Panc1 (cell line): ENCODE measurements at regions not wholly inside any gene's neighbourhood (a gene's known extent, or its start where the extent isn't known, plus 50 kb on each side); places are given as distances from the start of the nearest gene placed in this dataset.
A peak's percentile ranks its signal among the peaks of the same experiment; 100 is the strongest.
"Not testable (repeated sequence)": the region's sequence is repeated elsewhere in the genome, so short reads cannot be mapped to it uniquely, and the experiment has no call there.

ENCODE experiments used
- ATAC-seq: fragments of 200-7000 bp; cut with Tn5 transposase; 2 replicates; pipeline ENCODE4 v1.9.1; 2020; ENCODE audit warnings: mild to moderate bottlenecking, moderate library complexity
- BruUV-seq: library from RNA; stranded (reverse); fragments of 400-500 nt; replicated peaks from 2 replicates; lab custom pipeline; 2021; lab: Mats Ljungman, UMichigan
- CTCF ChIA-PET: fragments of 300-600 bp; sonication (Branson Sonifier 250); formaldehyde crosslinking; loops from one replicate; lab custom pipeline; 2022; ENCODE audit warnings: antibody characterized with exemption; lab: Charles Lee
- POLR2A ChIA-PET: fragments of 300-600 bp; sonication (Branson Sonifier 250); formaldehyde crosslinking; loops from one replicate; lab custom pipeline; 2022; ENCODE audit warnings: antibody characterized with exemption; lab: Charles Lee
- DNase-seq: peaks from one replicate; pipeline ENCODE4 v3.0.0-alpha.2; 2010; ENCODE audit warnings: low read depth, low spot score
- H3K27ac ChIP-seq: 2 replicates; pipeline ENCODE4 v1.5.1; 2011; ENCODE audit warnings: mild to moderate bottlenecking, low read length, inconsistent platforms
- H3K27me3 ChIP-seq: fragments of 200-500 bp; sonication (Bioruptor generic); 2 replicates; pipeline ENCODE4 v1.6.0; 2014; ENCODE audit warnings: low read length, inconsistent platforms; ENCODE audit not compliant: control insufficient read depth, insufficient read depth
- H3K36me3 ChIP-seq: fragments of 200-500 bp; sonication (Bioruptor generic); 2 replicates; pipeline ENCODE4 v1.5.1; 2014; ENCODE audit warnings: inconsistent platforms, mild to moderate bottlenecking, low read length, moderate library complexity; ENCODE audit not compliant: control insufficient read depth, insufficient read depth
- H3K4me1 ChIP-seq: 2 replicates; pipeline ENCODE4 v1.5.1; 2011; ENCODE audit warnings: inconsistent platforms, mild to moderate bottlenecking, low read length, moderate library complexity; ENCODE audit not compliant: control insufficient read depth, insufficient read depth
- H3K4me3 ChIP-seq, 2 experiments: 2 replicates each; pipeline ENCODE4 v1.5.1; 2011 to 2012; ENCODE audit warnings: low read depth in 2 of 2, low read length in 2 of 2, mild to moderate bottlenecking in 2 of 2, inconsistent platforms in 1 of 2, moderate library complexity in 1 of 2
- H3K9me3 ChIP-seq: fragments of 200-500 bp; sonication (Bioruptor generic); 2 replicates; pipeline ENCODE4 v1.5.1; 2014; ENCODE audit warnings: low read depth, mild to moderate bottlenecking, inconsistent platforms, low read length, moderate library complexity; ENCODE audit not compliant: control insufficient read depth, insufficient read depth
- POLR2AphosphoS5 ChIP-seq: IDR thresholded peaks from 2 replicates; pipeline ENCODE4 v1.6.1; 2012; ENCODE audit warnings: mild to moderate bottlenecking, low read depth, low read length, moderate library complexity
- SIN3A ChIP-seq: IDR thresholded peaks from 2 replicates; pipeline ENCODE4 v1.6.1; 2012; ENCODE audit warnings: low read depth, mild to moderate bottlenecking, low read length, moderate library complexity, borderline replicate concordance; ENCODE audit not compliant: insufficient read depth
- TCF7L2 ChIP-seq: IDR thresholded peaks from 2 replicates; pipeline ENCODE4 v1.6.1; 2011; ENCODE audit warnings: mild to moderate bottlenecking, low read depth, low read length, inconsistent platforms
- in situ Hi-C: cut with HindIII; loops from 2 replicates; pipeline ENCODE4 v1.10.0; 2016; ENCODE audit warnings: low sequenced_read_pairs, low pct_unique_long_range_greater_than_20kb
- intact Hi-C: fragments of 100-400 bp; cut with micrococcal nuclease; formaldehyde crosslinking; loops from one replicate; pipeline ENCODE4 v1.10.0; 2022; ENCODE audit not compliant: unreplicated experiment
- TF ChIP-seq, protein P1 (sequence below), 2 experiments: IDR thresholded peaks; 2 replicates each; pipeline ENCODE4 v1.6.1; 2011 to 2012; ENCODE audit warnings: low read depth in 2 of 2, control low read depth in 1 of 2, low read length in 1 of 2, mild to moderate bottlenecking in 1 of 2, moderate library complexity in 1 of 2; ENCODE audit not compliant: insufficient read depth in 1 of 2
- TF ChIP-seq, protein P2 (sequence below): fragments of 450-650 bp; IDR thresholded peaks from 2 replicates; pipeline ENCODE4 v1.5.1; 2017; ENCODE audit warnings: mild to moderate bottlenecking

DNA sequence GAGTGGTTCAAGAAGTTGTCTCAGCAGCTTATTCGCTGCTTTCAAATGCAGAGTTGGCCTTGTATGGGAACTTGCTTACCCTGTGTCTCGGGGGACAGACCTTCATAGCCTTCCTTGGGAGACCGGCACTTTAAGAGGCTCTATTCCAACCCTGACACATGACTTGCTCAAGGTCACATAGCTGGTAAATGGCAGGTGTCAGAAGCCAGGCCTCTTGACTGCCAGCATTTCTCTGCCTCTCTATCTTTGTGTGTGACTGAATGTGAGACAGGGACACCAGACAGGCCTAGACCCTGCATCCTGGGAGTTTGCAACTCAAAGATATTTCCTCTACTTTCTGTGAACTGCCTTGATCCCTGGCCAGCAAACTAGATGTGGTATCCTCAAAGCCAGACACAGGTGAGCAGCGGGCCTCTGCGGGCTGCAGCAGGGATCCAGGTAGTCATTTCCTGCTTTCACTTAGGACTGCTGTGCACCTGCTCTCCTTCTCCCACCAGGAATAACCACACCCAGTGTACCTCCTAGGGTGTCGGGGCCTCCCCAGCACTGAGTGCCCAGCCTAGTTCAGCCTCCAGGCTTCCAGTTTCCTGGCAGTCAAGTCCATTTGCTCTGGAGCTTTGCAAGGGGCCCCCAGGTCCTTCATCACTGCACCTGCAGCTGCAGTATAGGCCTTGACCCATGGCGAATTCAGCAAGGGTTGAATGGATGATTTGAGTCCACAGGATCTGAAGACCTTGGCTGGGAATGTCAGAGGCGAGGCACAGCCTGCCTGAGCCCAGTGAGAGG, 116.6 kb upstream of the TNRC6C start:
- intact Hi-C loops, result no loop called here
- TF ChIP-seq, protein P1, sequence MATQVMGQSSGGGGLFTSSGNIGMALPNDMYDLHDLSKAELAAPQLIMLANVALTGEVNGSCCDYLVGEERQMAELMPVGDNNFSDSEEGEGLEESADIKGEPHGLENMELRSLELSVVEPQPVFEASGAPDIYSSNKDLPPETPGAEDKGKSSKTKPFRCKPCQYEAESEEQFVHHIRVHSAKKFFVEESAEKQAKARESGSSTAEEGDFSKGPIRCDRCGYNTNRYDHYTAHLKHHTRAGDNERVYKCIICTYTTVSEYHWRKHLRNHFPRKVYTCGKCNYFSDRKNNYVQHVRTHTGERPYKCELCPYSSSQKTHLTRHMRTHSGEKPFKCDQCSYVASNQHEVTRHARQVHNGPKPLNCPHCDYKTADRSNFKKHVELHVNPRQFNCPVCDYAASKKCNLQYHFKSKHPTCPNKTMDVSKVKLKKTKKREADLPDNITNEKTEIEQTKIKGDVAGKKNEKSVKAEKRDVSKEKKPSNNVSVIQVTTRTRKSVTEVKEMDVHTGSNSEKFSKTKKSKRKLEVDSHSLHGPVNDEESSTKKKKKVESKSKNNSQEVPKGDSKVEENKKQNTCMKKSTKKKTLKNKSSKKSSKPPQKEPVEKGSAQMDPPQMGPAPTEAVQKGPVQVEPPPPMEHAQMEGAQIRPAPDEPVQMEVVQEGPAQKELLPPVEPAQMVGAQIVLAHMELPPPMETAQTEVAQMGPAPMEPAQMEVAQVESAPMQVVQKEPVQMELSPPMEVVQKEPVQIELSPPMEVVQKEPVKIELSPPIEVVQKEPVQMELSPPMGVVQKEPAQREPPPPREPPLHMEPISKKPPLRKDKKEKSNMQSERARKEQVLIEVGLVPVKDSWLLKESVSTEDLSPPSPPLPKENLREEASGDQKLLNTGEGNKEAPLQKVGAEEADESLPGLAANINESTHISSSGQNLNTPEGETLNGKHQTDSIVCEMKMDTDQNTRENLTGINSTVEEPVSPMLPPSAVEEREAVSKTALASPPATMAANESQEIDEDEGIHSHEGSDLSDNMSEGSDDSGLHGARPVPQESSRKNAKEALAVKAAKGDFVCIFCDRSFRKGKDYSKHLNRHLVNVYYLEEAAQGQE (IDR thresholded peaks at IDR 0.05; ENCODE audit: insufficient read depth in 1 of 2, low read depth in 2 of 2, low read length in 1 of 2), result no peak
- no peak for TF ChIP-seq POLR2AphosphoS5
- TF ChIP-seq SIN3A, result no peak
- TF ChIP-seq TCF7L2, result no peak
- TF ChIP-seq, protein P2, sequence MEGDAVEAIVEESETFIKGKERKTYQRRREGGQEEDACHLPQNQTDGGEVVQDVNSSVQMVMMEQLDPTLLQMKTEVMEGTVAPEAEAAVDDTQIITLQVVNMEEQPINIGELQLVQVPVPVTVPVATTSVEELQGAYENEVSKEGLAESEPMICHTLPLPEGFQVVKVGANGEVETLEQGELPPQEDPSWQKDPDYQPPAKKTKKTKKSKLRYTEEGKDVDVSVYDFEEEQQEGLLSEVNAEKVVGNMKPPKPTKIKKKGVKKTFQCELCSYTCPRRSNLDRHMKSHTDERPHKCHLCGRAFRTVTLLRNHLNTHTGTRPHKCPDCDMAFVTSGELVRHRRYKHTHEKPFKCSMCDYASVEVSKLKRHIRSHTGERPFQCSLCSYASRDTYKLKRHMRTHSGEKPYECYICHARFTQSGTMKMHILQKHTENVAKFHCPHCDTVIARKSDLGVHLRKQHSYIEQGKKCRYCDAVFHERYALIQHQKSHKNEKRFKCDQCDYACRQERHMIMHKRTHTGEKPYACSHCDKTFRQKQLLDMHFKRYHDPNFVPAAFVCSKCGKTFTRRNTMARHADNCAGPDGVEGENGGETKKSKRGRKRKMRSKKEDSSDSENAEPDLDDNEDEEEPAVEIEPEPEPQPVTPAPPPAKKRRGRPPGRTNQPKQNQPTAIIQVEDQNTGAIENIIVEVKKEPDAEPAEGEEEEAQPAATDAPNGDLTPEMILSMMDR, result no peak
- H3K4me1 ChIP-seq, result no peaks in the 10 kb centered on the region
- H3K4me3 ChIP-seq, result no peak overlapping the region
- H3K9me3 ChIP-seq, result no peaks in the 10 kb centered on the region
- H3K27me3 ChIP-seq, result no peaks in the 10 kb centered on the region; the same call in 1 of the 2 replicates
- ChIA-PET CTCF (no interaction called here), POLR2A (no interaction called here)
- no peaks in the 10 kb centered on the region for H3K36me3 ChIP-seq
- no peak for DNase-seq
- H3K27ac ChIP-seq, result no peak overlapping the region
- in situ Hi-C loops, result no loop called here
- no peak for ATAC-seq
- no TSS peak for BruUV-seq

DNA sequence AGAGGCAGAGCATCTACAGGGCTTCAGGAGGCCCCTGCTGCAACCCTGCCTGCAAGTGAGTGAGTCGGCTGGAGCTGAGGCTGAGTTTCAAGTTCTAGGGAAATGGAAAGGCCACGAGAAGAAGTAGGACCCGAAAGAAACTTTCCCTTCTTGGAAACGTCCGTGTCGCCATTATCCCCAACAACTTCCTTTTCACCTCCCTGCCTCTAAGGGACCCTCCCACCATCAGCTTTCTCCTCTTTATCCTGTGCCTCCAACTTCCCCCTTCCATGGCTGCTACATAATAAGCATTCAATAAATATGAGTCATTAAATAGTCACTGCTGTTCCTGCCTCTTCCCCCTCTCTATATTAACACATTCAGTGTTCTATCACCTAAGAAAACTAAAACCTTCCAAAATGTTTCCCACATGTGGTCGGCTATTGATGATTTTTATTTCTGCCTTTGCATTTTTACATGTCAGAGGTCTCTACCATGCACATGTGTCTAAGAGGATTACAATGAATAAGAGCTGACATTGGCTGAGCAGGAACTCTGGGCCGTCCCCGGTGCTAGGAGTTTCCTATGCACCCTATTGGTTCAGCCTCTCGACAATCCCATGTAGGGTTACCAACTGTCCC, 115.9 kb upstream of the TNRC6C start:
- ATAC-seq (0 out of 2 replicates have a peak, but pooled peaks have one; percentile 54), DNase-seq (no peak)
- ChIA-PET CTCF (no interaction called here), POLR2A (no interaction called here)
- Histone ChIP-seq H3K9me3 (no peaks in the 10 kb centered on the region), H3K4me3 (no peak overlapping the region), H3K36me3 (no peaks in the 10 kb centered on the region), H3K4me1 (no peaks in the 10 kb centered on the region), H3K27ac (no peak overlapping the region), H3K27me3 (no peaks in the 10 kb centered on the region; the same call in 1 of the 2 replicates)
- BruUV-seq, result no TSS peak
- intact Hi-C loops (no loop called here), in situ Hi-C loops (no loop called here)
- TF ChIP-seq, protein P2, result no peak
- TF ChIP-seq, protein P1 (IDR thresholded peaks at IDR 0.05; ENCODE audit: insufficient read depth in 1 of 2, low read depth in 2 of 2, low read length in 1 of 2), result no peak
- TF ChIP-seq POLR2AphosphoS5 (no peak), TCF7L2 (no peak), SIN3A (no peak)

DNA sequence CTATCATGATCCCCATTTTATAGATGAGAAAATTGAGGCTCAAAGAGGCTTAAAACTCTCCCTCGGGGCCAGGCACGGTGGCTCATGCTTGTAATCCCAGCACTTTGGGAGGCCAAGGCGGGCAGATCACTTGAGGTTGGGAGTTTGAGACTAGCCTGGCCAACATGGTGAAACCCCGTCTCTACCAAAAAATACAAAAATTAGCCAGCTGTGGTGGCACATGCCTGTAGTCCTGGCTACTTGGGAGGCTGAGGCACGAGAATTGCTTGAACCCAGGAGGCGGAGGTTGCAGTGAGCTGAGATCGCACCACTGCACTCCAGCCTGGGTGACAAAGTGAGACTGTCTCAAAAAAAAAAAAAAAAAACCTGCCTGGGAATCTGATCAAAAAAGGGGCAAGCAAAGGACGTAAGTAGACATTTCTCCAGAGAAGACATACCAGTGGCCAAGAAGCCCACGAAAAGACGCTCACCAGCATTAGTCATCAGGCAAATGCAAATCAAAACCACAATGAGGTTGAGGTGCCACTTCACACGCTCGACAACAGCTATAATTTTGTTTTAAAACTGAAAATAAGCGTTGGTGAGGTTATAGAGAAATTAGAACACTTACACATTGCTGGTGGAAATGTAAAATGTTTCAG, 115.1 kb upstream of the TNRC6C start:
- H3K4me1 ChIP-seq, ATAC-seq, H3K9me3 ChIP-seq, H3K36me3 ChIP-seq, H3K27me3 ChIP-seq, in situ Hi-C loops, BruUV-seq, intact Hi-C loops, DNase-seq, H3K4me3 ChIP-seq, H3K27ac ChIP-seq: not testable (repeated sequence)
- CTCF ChIA-PET, result interaction anchor here (0.5 kb wide), 1 partner anchor 280 kb away, joined by 4 read pairs; no protein-coding TSS in a partner anchor
- POLR2A ChIA-PET, result interaction anchor here (0.6 kb wide), 1 partner anchor 40 kb away, joined by 3 read pairs; no protein-coding TSS in a partner anchor
